ENCODE measurements at regions not wholly inside any gene's neighbourhood (a gene's known extent, or its start where the extent isn't known, plus 50 kb on each side); places are given as distances from the start of the nearest gene placed in this dataset.

DNA sequence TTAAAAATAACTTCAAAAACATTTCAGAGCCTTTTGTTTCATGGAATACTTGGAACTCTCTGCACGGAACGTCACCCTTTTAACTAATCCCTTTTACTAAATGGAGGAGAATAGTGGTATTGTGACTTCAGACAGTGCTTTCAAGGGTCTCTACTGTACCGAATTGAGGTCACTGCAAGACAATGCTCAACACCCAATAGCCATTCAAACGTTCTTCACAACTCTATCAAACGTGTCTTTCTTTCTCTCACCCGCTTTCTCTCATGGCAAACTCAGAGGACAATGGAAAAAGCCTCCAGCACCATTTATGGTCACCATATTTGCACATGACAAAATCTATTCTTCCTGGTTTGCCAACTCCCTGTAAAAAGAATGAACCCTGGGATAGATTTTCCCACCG is 132.1 kb upstream of the SOX5 start:
- TF ChIP-seq, protein P1, sequence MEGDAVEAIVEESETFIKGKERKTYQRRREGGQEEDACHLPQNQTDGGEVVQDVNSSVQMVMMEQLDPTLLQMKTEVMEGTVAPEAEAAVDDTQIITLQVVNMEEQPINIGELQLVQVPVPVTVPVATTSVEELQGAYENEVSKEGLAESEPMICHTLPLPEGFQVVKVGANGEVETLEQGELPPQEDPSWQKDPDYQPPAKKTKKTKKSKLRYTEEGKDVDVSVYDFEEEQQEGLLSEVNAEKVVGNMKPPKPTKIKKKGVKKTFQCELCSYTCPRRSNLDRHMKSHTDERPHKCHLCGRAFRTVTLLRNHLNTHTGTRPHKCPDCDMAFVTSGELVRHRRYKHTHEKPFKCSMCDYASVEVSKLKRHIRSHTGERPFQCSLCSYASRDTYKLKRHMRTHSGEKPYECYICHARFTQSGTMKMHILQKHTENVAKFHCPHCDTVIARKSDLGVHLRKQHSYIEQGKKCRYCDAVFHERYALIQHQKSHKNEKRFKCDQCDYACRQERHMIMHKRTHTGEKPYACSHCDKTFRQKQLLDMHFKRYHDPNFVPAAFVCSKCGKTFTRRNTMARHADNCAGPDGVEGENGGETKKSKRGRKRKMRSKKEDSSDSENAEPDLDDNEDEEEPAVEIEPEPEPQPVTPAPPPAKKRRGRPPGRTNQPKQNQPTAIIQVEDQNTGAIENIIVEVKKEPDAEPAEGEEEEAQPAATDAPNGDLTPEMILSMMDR (IDR thresholded peaks at IDR 0.05; ENCODE audit: low read depth, low read length): no peak
- TF ChIP-seq EZH2phosphoT487 (IDR thresholded peaks at IDR 0.05; ENCODE audit: low read depth): no peak

Measured in OCI-LY3 (cell line).